IMR-90 (cell line): ENCODE measurements at regions not wholly inside any gene's neighbourhood (a gene's known extent, or its start where the extent isn't known, plus 50 kb on each side); places are given as distances from the start of the nearest gene placed in this dataset.

Experiments used
- ATAC-seq: fragments of 200-7000 bp; cut with Tn5 transposase; 2 replicates; pipeline ENCODE4 v1.9.1; 2020; ENCODE audit warnings: low read depth, mild to moderate bottlenecking, moderate library complexity
- BruUV-seq: library from RNA; stranded (reverse); fragments of 400-500 nt; replicated peaks from 2 replicates; lab custom pipeline; 2021; lab: Mats Ljungman, UMichigan
- CTCF ChIA-PET: fragments of 300-600 bp; formaldehyde crosslinking; extraction: SDS; loops from one replicate; lab custom pipeline; 2021; ENCODE audit warnings: antibody characterized with exemption; lab: Yijun Ruan, JAX
- POLR2A ChIA-PET: fragments of 300-600 bp; sonication (Branson Sonifier 250); formaldehyde crosslinking; loops from one replicate; lab custom pipeline; 2022; ENCODE audit warnings: antibody characterized with exemption; ENCODE audit not compliant: unreplicated experiment; lab: Charles Lee
- DNase-seq: peaks from one replicate; pipeline ENCODE4 v3.0.0; 2013
- H2AFZ ChIP-seq: replicated peaks from 2 replicates; pipeline ENCODE3; 2013; ENCODE audit warnings: low read length, mild to moderate bottlenecking; ENCODE audit not compliant: poor library complexity
- H2AK5ac ChIP-seq: 2 replicates; pipeline ENCODE4 v1.6.1; 2013; ENCODE audit warnings: low read depth, low read length, inconsistent platforms
- H2AK9ac ChIP-seq: replicated peaks from 2 replicates; pipeline ENCODE3; 2013; ENCODE audit warnings: mild to moderate bottlenecking, low read depth, low read length, moderate library complexity; ENCODE audit not compliant: poor library complexity
- H2BK120ac ChIP-seq: 2 replicates; pipeline ENCODE4 v1.6.1; 2013; ENCODE audit warnings: low read depth, low read length, inconsistent platforms
- H2BK15ac ChIP-seq: 3 replicates; pipeline ENCODE4 v1.6.1; 2013; ENCODE audit warnings: low read depth, low read length, inconsistent platforms
- H2BK20ac ChIP-seq: 2 replicates; pipeline ENCODE4 v1.6.1; 2013; ENCODE audit warnings: low read depth, mild to moderate bottlenecking, inconsistent platforms, low read length, moderate library complexity
- H2BK5ac ChIP-seq: 2 replicates; pipeline ENCODE4 v1.6.1; 2013; ENCODE audit warnings: mild to moderate bottlenecking, low read depth, low read length, inconsistent platforms; ENCODE audit not compliant: poor library complexity, severe bottlenecking
- H3K14ac ChIP-seq: replicated peaks from 2 replicates; pipeline ENCODE4 v1.6.1; 2013; ENCODE audit warnings: low read depth, low read length, inconsistent platforms
- H3K18ac ChIP-seq: 2 replicates; pipeline ENCODE4 v1.6.1; 2013; ENCODE audit warnings: low read depth, low read length, control low read depth
- H3K23ac ChIP-seq: 2 replicates; pipeline ENCODE4 v1.6.1; 2013; ENCODE audit warnings: low read depth, low read length, inconsistent platforms
- H3K27ac ChIP-seq: 2 replicates; pipeline ENCODE4 v1.5.1; 2013; ENCODE audit warnings: mild to moderate bottlenecking, control low read depth, low read length; ENCODE audit not compliant: insufficient read depth
- H3K27me3 ChIP-seq: 2 replicates; pipeline ENCODE4 v1.6.1; 2013; ENCODE audit warnings: low read length; ENCODE audit not compliant: control insufficient read depth, insufficient read depth
- H3K36me3 ChIP-seq: 2 replicates; pipeline ENCODE4 v1.6.1; 2013; ENCODE audit warnings: low read length, mixed read lengths; ENCODE audit not compliant: control insufficient read depth, insufficient read depth
- H3K4ac ChIP-seq: 2 replicates; pipeline ENCODE4 v1.6.1; 2013; ENCODE audit warnings: low read depth, low read length, inconsistent platforms
- H3K4me1 ChIP-seq: 2 replicates; pipeline ENCODE4 v1.6.1; 2013; ENCODE audit warnings: low read length, mixed read lengths; ENCODE audit not compliant: control insufficient read depth, insufficient read depth
- H3K4me2 ChIP-seq: 2 replicates; pipeline ENCODE4 v1.6.1; 2013; ENCODE audit warnings: low read depth, mild to moderate bottlenecking, control low read depth, low read length, moderate library complexity
- H3K4me3 ChIP-seq: 2 replicates; pipeline ENCODE4 v1.5.1; 2013; ENCODE audit warnings: low read depth, mild to moderate bottlenecking, control low read depth, low read length, moderate library complexity; ENCODE audit not compliant: insufficient read depth
- H3K56ac ChIP-seq: 2 replicates; pipeline ENCODE4 v1.6.1; 2013; ENCODE audit warnings: low read length, inconsistent platforms; ENCODE audit not compliant: insufficient read depth; ENCODE audit errors: extremely low read depth
- H3K79me1 ChIP-seq, 2 experiments: 2 replicates each; pipeline ENCODE4 v1.6.1; 2013; ENCODE audit warnings: low read length in 2 of 2, inconsistent platforms in 1 of 2, low read depth in 1 of 2
- H3K9ac ChIP-seq: 2 replicates; pipeline ENCODE4 v1.6.1; 2013; ENCODE audit warnings: low read depth, low read length, control low read depth
- H3K9me1 ChIP-seq: 2 replicates; pipeline ENCODE4 v1.6.1; 2013; ENCODE audit warnings: low read length, inconsistent platforms; ENCODE audit not compliant: insufficient read depth
- H3K9me3 ChIP-seq: 2 replicates; pipeline ENCODE4 v1.6.1; 2013; ENCODE audit warnings: low read length; ENCODE audit not compliant: control insufficient read depth, insufficient read depth
- H4K20me1 ChIP-seq: 2 replicates; pipeline ENCODE4 v1.6.1; 2013; ENCODE audit warnings: low read length, inconsistent platforms; ENCODE audit not compliant: insufficient read depth
- H4K5ac ChIP-seq: 2 replicates; pipeline ENCODE4 v1.6.1; 2013; ENCODE audit warnings: mild to moderate bottlenecking, low read depth, low read length, control low read depth
- H4K8ac ChIP-seq, 2 experiments: 2 replicates each; pipeline ENCODE4 v1.6.1; 2013; ENCODE audit warnings: low read depth in 2 of 2, low read length in 2 of 2, control low read depth in 1 of 2, inconsistent platforms in 1 of 2
- H4K91ac ChIP-seq: 2 replicates; pipeline ENCODE4 v1.6.1; 2013; ENCODE audit warnings: low read depth, low read length, inconsistent platforms; ENCODE audit not compliant: insufficient read depth
- CTCF ChIP-seq: conservative IDR thresholded peaks from 2 replicates; pipeline ENCODE4 v1.5.1; 2012; ENCODE audit warnings: mild to moderate bottlenecking, low read depth, low read length, improper control_type of control experiment
- MAFK ChIP-seq: IDR thresholded peaks from 2 replicates; pipeline ENCODE4 v1.6.1; 2012; ENCODE audit warnings: low read depth, low read length, improper control_type of control experiment
- RCOR1 ChIP-seq: IDR thresholded peaks from 2 replicates; pipeline ENCODE4 v1.6.1; 2012; ENCODE audit warnings: mild to moderate bottlenecking, low read length, improper control_type of control experiment; ENCODE audit not compliant: insufficient replicate concordance
- WGBS, 2 experiments: methylation state at CpG; one replicate each; pipeline versions ENCODE4 v1.1.5 to v1.1.7; 2013; ENCODE audit warnings: missing lambda C conversion rate in 2 of 2; ENCODE audit not compliant: insufficient read length in 1 of 2; ENCODE audit errors: extremely low coverage in 2 of 2; 5-methylcytosine and 5-hydroxymethylcytosine counted together
- dilution Hi-C: fragments of 300-500 bp; cut with HindIII; formaldehyde crosslinking; loops from one replicate; pipeline ENCODE4 v1.14.3; 2018; ENCODE audit warnings: low sequenced_read_pairs; ENCODE audit not compliant: unreplicated experiment
- in situ Hi-C: fragments of 300-500 bp; cut with MboI; formaldehyde crosslinking; loops from 3 replicates; pipeline ENCODE4 v1.14.3; 2019; ENCODE audit warnings: low sequenced_read_pairs, inconsistent platforms, mixed read lengths
- intact Hi-C: fragments of 100-400 bp; cut with micrococcal nuclease; formaldehyde crosslinking; loops from 2 replicates; pipeline ENCODE4 v1.10.0; 2022

- no peak overlapping the region for H4K8ac ChIP-seq
- no peak overlapping the region for H2AK5ac ChIP-seq
- dilution Hi-C loops: no loop called here
- in situ Hi-C loops: loop anchor here (25.0 kb wide), 2 partner anchors 490 to 1060 kb away; partner anchors contain the start of genes ATP5F1C and KIN
- DNase-seq (no peak), ATAC-seq (no peak)
- no peak overlapping the region for H3K18ac ChIP-seq
- H2BK120ac ChIP-seq: no peak overlapping the region
- no peak overlapping the region for H4K91ac ChIP-seq
- WGBS, 2 experiments: no CpG with 5 or more reads among the region's 3 CpGs
- ChIA-PET POLR2A (no interaction called here), CTCF (interaction anchor here (1.0 kb wide), 1 partner anchor 10 kb away, joined by 4 read pairs; no protein-coding TSS in a partner anchor)
- H3K79me1 ChIP-seq: no peaks in the 10 kb centered on the region
- intact Hi-C loops: no loop called here
- H3K14ac ChIP-seq: no peak overlapping the region
- H3K4me3 ChIP-seq: no peak overlapping the region
- no TSS peak for BruUV-seq
- no peak overlapping the region for H3K4ac ChIP-seq
- no peak overlapping the region for H2BK20ac ChIP-seq
- H3K27me3 ChIP-seq: no peaks in the 10 kb centered on the region
- no peak overlapping the region for H4K5ac ChIP-seq
- H2BK5ac ChIP-seq: no peak overlapping the region
- H2AK9ac ChIP-seq: no peak overlapping the region
- no peak overlapping the region for H3K56ac ChIP-seq
- H3K9me3 ChIP-seq: no peaks in the 10 kb centered on the region
- H4K20me1 ChIP-seq: no peaks in the 10 kb centered on the region
- no peak overlapping the region for H3K4me2 ChIP-seq
- H3K23ac ChIP-seq: no peak overlapping the region
- no peak overlapping the region for H3K9ac ChIP-seq
- no peak for TF ChIP-seq CTCF
- no peak for TF ChIP-seq MAFK
- TF ChIP-seq RCOR1: no peak
- H2AFZ ChIP-seq: no peak overlapping the region
- H3K36me3 ChIP-seq: no peaks in the 10 kb centered on the region
- H3K9me1 ChIP-seq: peaks cover 12% of the 10 kb centered on the region
- H3K4me1 ChIP-seq: peaks cover 11% of the 10 kb centered on the region
- H2BK15ac ChIP-seq: no peak overlapping the region
- H3K27ac ChIP-seq: no peak overlapping the region
Observed at GRCh38 chr10:6726924-6727323, 146.8 kb upstream of the PRKCQ start.
